GM19397 (cell line): ENCODE measurements at regions not wholly inside any gene's neighbourhood (a gene's known extent, or its start where the extent isn't known, plus 50 kb on each side); places are given as distances from the start of the nearest gene placed in this dataset.

Experiments
- ATAC-seq: cut with Tn5 transposase; IDR thresholded peaks from one replicate; pipeline ENCODE4 v1.9.1; 2021; ENCODE audit warnings: mild to moderate bottlenecking, moderate library complexity; ENCODE audit not compliant: unreplicated experiment

GRCh38 chr18:67633939-67634338, 117.4 kb upstream of the DSEL start:
- no peak for ATAC-seq

- no peak for ATAC-seq
These were observed 105.4 kb upstream of the DSEL start for GRCh38 chr18:67621906-67622305.

- no peak for ATAC-seq
These were observed 104.7 kb upstream of the DSEL start for GRCh38 chr18:67621049-67621713.

DNA sequence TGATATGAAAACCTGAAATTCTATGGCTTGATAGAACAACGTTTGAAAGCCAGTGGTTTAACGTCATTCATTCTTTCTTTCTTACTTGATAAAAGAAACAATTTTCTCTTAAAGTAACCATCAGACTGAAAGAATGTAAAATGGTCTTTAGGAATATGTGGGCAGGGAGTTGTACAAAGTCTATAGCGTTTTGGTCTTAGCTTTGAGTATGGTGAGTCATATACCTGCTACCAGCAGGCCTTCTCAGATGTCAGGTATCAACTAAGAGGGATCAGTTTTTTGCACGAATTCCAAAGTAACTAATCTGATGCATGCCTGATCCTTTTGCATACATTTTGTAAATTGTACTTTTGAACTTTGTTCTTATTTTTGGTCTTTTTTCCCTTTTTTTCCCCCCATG, 101.5 kb upstream of the DSEL start:
- no peak for ATAC-seq

GRCh38 chr18:67615876-67616275, 99.4 kb upstream of the DSEL start:
- ATAC-seq = no peak

GRCh38 chr18:67613731-67614130, 97.2 kb upstream of the DSEL start:
- no peak for ATAC-seq

DNA sequence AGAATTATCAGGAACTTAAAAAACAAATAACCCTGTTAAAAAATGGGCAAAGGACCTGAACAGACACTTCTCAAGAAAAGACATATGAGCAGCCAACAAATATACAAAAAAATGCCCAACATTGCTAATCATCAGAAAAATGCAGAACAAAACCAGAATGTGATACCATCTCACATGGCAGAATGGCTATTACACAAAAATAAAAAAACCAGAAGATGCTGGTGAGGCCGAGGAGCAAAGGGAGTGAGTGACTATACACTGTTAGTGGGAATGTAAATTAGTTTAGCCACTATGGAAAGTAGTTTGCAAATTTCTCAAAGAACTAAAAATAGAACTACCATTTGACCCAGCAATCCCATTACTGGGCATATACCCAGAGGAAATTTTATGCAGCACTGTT, 95.8 kb upstream of the DSEL start:
- no peak for ATAC-seq

GRCh38 chr18:67608615-67609273, 92.2 kb upstream of the DSEL start:
- ATAC-seq = no peak

DNA sequence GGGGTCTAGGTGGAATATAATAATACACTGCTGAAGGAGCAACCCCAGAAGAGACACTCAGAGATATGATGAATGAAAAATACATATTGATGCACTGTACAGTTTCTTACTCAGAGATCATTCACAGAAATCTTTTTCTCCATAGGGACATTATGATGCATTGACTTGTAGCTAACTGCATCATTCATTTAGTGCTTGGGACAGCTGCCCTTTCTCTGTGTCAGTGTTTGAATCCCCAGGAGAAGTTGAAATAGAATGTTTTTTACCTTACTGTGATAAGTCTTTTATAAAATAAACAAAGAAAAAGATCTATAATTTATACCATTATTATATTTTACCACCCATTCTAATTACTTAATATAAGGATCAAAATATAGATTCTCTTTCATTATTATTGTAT, 91.7 kb upstream of the DSEL start:
- no peak for ATAC-seq

- no peak for ATAC-seq
These were observed 84.0 kb upstream of the DSEL start for GRCh38 chr18:67600181-67601180.

GRCh38 chr18:67599277-67599676, 82.8 kb upstream of the DSEL start:
- ATAC-seq = no peak

GRCh38 chr18:67597759-67598158, 81.2 kb upstream of the DSEL start:
- ATAC-seq = no peak

DNA sequence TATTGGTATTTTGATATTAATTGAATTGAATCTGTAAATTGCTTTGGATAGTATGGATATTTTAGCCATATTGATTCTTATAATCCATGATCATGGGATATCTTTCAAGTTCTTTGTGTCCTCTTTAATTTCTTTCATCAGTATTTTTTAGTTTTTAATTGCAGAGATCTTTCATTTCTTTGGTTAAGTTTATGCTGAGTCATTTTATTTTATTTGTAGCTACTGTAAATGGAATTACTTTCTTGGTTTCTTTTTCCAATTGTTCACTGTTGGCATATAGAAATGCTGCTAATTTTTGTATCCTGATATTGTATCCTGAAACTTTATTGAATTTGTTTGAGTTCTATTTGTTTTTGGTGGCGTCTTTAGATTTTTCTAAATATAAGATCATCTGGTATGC, 79.5 kb upstream of the DSEL start:
- ATAC-seq = no peak

DNA sequence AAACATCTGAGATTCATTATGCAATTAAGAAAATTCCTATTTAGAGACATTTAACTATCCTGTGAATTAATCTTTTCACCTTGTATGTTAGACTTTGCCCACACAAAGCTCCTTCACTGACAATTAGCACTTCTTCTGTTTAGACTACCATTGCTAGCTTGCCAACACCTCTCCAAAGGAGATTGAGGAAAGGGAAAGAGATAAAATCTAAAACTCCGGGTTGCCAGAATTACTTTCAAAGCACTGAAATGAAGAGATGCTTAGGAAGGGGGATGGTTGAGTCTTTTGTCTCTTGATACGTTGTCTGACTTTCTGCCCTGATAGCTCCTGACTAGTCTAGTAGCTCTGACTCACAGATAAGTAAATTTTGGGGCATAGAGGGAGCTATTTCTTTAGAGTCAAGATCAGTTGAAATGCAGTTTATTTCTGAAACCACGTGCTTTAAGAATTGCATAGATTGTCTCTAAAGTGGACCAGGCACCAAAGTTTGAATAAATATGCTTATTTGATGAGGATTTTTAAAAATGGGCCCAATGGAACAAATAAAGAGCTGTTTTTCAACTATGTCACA, 74.1 kb upstream of the DSEL start:
- ATAC-seq = no peak

- no peak for ATAC-seq
These were observed 72.8 kb upstream of the DSEL start for GRCh38 chr18:67589325-67589724.

GRCh38 chr18:67586101-67586500, 69.6 kb upstream of the DSEL start:
- no peak for ATAC-seq

DNA sequence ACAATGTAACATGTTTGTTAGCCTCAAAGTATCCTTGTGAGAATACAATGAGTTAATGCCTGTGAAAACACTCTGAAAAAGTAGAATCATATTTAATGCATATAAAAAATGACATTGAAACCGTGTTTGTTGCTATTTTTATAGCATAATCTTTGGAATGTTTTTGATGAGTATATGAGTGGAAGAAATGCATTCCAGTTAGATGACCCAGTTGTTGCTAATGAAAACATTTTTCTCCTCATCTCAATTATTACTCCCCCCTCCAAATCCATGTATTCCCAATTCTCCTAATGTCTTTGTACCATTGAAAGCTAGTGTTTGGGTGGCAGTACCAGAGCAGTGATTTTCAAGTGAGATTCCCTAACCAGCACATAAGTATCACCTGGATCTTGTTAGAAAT, 67.1 kb upstream of the DSEL start:
- ATAC-seq = no peak

DNA sequence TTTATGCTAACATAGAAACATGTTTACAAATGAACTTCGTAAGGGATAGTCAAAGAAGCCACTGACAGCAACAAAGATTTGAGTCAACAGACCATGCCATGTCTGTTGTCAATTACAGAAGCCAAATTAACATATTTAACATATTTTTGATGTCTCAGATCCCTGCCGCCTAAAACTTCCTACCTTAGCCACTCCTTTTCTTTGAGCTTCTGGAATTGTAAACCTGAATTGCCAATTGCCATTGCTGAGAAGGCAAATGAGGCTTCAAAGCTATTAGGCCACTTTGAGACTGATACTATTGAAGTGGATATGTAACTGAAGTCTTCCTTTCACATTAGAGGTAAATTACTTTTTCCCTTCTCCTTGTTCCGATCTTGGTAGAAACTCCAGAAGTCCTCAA, 66.0 kb upstream of the DSEL start:
- no peak for ATAC-seq

- ATAC-seq = no peak
These were observed 64.7 kb upstream of the DSEL start for GRCh38 chr18:67581178-67581577.

DNA sequence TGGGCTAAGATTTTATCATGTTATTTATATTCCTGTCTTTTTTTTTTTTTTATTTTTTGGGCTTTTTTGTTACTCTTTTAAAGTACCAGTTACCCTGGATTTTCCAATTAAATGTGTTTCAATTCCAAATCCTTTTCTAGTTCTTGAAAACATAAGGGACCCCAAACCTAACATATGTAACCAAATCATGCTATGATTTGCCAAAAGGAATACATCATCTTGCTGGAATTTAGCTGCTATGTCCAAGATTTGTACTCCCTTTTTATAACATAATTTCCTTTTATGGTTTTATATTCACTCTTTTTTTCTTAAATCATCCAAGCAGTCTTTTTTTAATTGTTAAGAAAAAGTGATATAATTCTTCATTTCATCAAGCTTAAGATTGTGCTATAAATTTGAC, 60.9 kb upstream of the DSEL start:
- ATAC-seq = no peak

GRCh38 chr18:67574749-67575148, 58.2 kb upstream of the DSEL start:
- ATAC-seq = no peak
